ENCODE measurements at regions not wholly inside any gene's neighbourhood (a gene's known extent, or its start where the extent isn't known, plus 50 kb on each side); places are given as distances from the start of the nearest gene placed in this dataset.

GRCh38 chr6:104349191-104349590 is 510.5 kb downstream of the HACE1 start:
- no peak for TF ChIP-seq CTCF (IDR thresholded peaks at IDR 0.05)
- TF ChIP-seq SIN3A (IDR thresholded peaks at IDR 0.05; ENCODE audit: borderline replicate concordance, insufficient read depth, low read depth, low read length), result no peak
- TF ChIP-seq POLR2AphosphoS5 (IDR thresholded peaks at IDR 0.05; ENCODE audit: low read depth, low read length), result no peak

Measured in Panc1 (cell line).